ENCODE measurements at regions not wholly inside any gene's neighbourhood (a gene's known extent, or its start where the extent isn't known, plus 50 kb on each side); places are given as distances from the start of the nearest gene placed in this dataset.
A peak's percentile ranks its signal among the peaks of the same experiment; 100 is the strongest.

GRCh38 chr9:79913867-79914266 lies 342.1 kb downstream of the TLE4 start:
- no peak for DNase-seq

GRCh38 chr9:79912318-79913070 lies 340.7 kb downstream of the TLE4 start:
- no peak for DNase-seq

GRCh38 chr9:79911724-79912123 lies 340.0 kb downstream of the TLE4 start:
- DNase-seq: no peak

GRCh38 chr9:79902825-79903600 lies 331.2 kb downstream of the TLE4 start:
- DNase-seq: no peak

- DNase-seq: no peak
Observed at GRCh38 chr9:79900754-79901153, 329.0 kb downstream of the TLE4 start.

- DNase-seq: peak; percentile 59
Observed at GRCh38 chr9:79896390-79896980, 324.7 kb downstream of the TLE4 start.

GRCh38 chr9:79895232-79895631 lies 323.5 kb downstream of the TLE4 start:
- no peak for DNase-seq

GRCh38 chr9:79889369-79889768 lies 317.6 kb downstream of the TLE4 start:
- DNase-seq: no peak

GRCh38 chr9:79885093-79885857 lies 313.5 kb downstream of the TLE4 start:
- DNase-seq: no peak

- no peak for DNase-seq
Observed at GRCh38 chr9:79884546-79884945, 312.8 kb downstream of the TLE4 start.

- DNase-seq: no peak
Observed at GRCh38 chr9:79883073-79883645, 311.4 kb downstream of the TLE4 start.

GRCh38 chr9:79880626-79881025 lies 308.9 kb downstream of the TLE4 start:
- no peak for DNase-seq

- DNase-seq: no peak
Observed at GRCh38 chr9:79877943-79878602, 306.3 kb downstream of the TLE4 start.

GRCh38 chr9:79868567-79869189 lies 296.9 kb downstream of the TLE4 start:
- DNase-seq: no peak

GRCh38 chr9:79862921-79863890 lies 291.4 kb downstream of the TLE4 start:
- DNase-seq: no peak

GRCh38 chr9:79858508-79858907 lies 286.7 kb downstream of the TLE4 start:
- no peak for DNase-seq

- no peak for DNase-seq
Observed at GRCh38 chr9:79857188-79857587, 285.4 kb downstream of the TLE4 start.

GRCh38 chr9:79847074-79847473 lies 275.3 kb downstream of the TLE4 start:
- DNase-seq: no peak

GRCh38 chr9:79829566-79830302 lies 258.0 kb downstream of the TLE4 start:
- no peak for DNase-seq

Measured in fibroblast of skin of back (primary cell).